ENCODE measurements at regions not wholly inside any gene's neighbourhood (a gene's known extent, or its start where the extent isn't known, plus 50 kb on each side); places are given as distances from the start of the nearest gene placed in this dataset.

DNA sequence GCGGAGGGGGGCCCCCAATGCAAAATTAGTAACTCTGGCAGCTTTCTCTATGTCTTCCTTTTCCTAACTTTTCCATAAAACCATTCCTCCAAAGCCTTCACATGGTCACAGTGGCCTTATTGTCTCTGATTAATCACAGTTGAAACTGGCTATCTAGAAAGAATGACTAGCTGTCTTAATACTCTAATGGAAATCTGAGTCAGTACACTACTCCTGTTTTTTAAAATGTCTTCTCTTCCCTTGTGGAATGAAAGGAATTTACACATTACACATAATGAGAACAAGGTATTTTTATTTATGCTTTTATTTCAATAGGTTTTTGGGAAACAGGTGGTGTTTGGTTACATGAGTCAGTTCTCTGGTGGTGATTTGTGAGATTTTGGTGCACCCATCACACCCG, 66.3 kb upstream of the PUDP start:
- Histone ChIP-seq H3K4me3 (ENCODE audit: severe bottlenecking) (no peak overlapping the region), H3K27ac (ENCODE audit: poor library complexity, severe bottlenecking) (no peak overlapping the region), H3K27me3 (ENCODE audit: insufficient read depth, poor library complexity, severe bottlenecking) (no peaks in the 10 kb centered on the region), H3K36me3 (ENCODE audit: low read depth) (no peaks in the 10 kb centered on the region), H3K9me3 (ENCODE audit: severe bottlenecking) (no peaks in the 10 kb centered on the region), H3K4me1 (ENCODE audit: insufficient read depth, poor library complexity, severe bottlenecking) (no peaks in the 10 kb centered on the region)
- no peak for DNase-seq (ENCODE audit: low spot score)
- ATAC-seq (ENCODE audit: low read depth) = no peak
- TF ChIP-seq, protein P1, sequence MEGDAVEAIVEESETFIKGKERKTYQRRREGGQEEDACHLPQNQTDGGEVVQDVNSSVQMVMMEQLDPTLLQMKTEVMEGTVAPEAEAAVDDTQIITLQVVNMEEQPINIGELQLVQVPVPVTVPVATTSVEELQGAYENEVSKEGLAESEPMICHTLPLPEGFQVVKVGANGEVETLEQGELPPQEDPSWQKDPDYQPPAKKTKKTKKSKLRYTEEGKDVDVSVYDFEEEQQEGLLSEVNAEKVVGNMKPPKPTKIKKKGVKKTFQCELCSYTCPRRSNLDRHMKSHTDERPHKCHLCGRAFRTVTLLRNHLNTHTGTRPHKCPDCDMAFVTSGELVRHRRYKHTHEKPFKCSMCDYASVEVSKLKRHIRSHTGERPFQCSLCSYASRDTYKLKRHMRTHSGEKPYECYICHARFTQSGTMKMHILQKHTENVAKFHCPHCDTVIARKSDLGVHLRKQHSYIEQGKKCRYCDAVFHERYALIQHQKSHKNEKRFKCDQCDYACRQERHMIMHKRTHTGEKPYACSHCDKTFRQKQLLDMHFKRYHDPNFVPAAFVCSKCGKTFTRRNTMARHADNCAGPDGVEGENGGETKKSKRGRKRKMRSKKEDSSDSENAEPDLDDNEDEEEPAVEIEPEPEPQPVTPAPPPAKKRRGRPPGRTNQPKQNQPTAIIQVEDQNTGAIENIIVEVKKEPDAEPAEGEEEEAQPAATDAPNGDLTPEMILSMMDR (IDR thresholded peaks at IDR 0.05; ENCODE audit: poor library complexity, severe bottlenecking) = no peak

DNA sequence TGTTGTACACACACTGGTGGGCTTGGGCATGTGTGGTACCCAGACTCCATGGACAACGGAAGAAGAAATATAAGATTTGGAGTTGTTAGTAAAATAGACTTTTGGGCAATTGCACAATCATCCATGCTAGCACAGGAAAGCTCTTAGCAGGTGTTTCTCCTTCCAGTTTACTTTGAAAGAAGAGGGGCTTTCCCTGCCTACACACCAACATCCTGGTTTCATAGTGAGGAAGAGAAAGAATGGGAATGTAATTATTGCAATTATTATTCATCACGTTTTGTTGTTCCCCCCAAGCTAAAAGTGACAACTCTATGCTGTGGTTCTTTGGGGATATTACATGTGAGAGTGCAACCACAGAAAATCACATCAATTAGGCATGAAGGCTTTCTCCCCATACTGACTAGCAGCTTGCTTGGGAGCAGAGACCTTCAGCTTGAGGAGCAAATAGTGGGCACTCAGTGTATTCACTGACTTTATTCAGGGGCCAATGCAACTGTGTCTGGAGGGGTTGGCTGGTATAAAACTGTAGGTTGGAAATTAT, 57.2 kb upstream of the PUDP start:
- Histone ChIP-seq H3K27ac (ENCODE audit: poor library complexity, severe bottlenecking) (no peak overlapping the region), H3K27me3 (ENCODE audit: insufficient read depth, poor library complexity, severe bottlenecking) (no peaks in the 10 kb centered on the region), H3K9me3 (ENCODE audit: severe bottlenecking) (no peaks in the 10 kb centered on the region), H3K4me3 (ENCODE audit: severe bottlenecking) (no peak overlapping the region), H3K4me1 (ENCODE audit: insufficient read depth, poor library complexity, severe bottlenecking) (no peaks in the 10 kb centered on the region), H3K36me3 (ENCODE audit: low read depth) (no peaks in the 10 kb centered on the region)
- TF ChIP-seq, protein P1 (IDR thresholded peaks at IDR 0.05; ENCODE audit: poor library complexity, severe bottlenecking) = no peak
- DNase-seq (ENCODE audit: low spot score) (no peak), ATAC-seq (ENCODE audit: low read depth) (no peak)

DNA sequence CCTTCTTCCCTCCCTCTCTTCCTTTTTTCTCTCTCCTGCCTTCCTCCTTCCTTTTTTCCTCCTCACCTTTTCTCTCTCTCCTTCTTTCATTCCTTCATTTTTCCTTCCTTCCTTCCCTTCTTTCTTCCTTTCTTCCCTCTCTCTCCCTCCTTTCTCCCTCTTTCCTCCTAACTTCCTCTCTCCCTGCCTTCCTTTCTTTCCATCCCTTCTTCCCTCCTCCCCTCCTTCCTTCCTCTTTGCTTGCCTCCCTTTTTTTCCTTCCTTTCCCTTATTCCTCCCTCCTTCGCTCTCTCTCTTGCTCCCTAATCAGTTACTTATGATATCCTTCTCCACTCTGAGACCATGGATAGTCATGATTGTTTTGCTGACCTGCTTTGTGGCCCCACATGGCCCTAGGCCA, 56.7 kb upstream of the PUDP start:
- no peaks in the 10 kb centered on the region for H3K4me1 ChIP-seq (ENCODE audit: insufficient read depth, poor library complexity, severe bottlenecking)
- TF ChIP-seq, protein P1 (IDR thresholded peaks at IDR 0.05; ENCODE audit: poor library complexity, severe bottlenecking) = no peak
- DNase-seq (ENCODE audit: low spot score) (no peak), ATAC-seq (ENCODE audit: low read depth) (no peak)
- H3K27me3 ChIP-seq (ENCODE audit: insufficient read depth, poor library complexity, severe bottlenecking) = no peaks in the 10 kb centered on the region
- H3K36me3 ChIP-seq (ENCODE audit: low read depth) = no peaks in the 10 kb centered on the region
- H3K27ac ChIP-seq (ENCODE audit: poor library complexity, severe bottlenecking) = no peak overlapping the region
- H3K4me3 ChIP-seq (ENCODE audit: severe bottlenecking) = no peak overlapping the region
- H3K9me3 ChIP-seq (ENCODE audit: severe bottlenecking) = no peaks in the 10 kb centered on the region

DNA sequence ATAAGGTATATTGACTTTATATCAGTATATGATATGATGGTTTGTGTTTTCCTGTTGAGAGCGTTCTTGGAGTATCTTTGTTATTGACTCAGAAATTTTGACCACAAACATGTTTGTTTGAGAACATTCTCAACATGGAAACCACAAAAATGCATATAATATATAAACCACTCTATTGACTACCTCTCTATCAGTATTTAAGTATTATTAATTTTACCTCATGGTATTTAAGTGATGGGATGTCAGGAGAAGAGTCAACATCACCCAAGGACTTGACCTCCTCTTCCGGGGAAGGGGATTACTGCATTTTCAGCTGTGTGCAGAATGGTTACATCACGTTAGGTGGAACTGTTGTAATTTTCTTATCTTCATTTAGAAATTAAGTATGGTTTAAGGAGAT, 54.3 kb upstream of the PUDP start:
- TF ChIP-seq, protein P1 (IDR thresholded peaks at IDR 0.05; ENCODE audit: poor library complexity, severe bottlenecking) = no peak
- DNase-seq (ENCODE audit: low spot score) = no peak
- no peak overlapping the region for H3K27ac ChIP-seq (ENCODE audit: poor library complexity, severe bottlenecking)
- no peaks in the 10 kb centered on the region for H3K27me3 ChIP-seq (ENCODE audit: insufficient read depth, poor library complexity, severe bottlenecking)
- H3K9me3 ChIP-seq (ENCODE audit: severe bottlenecking) = no peaks in the 10 kb centered on the region
- no peaks in the 10 kb centered on the region for H3K36me3 ChIP-seq (ENCODE audit: low read depth)
- no peak for ATAC-seq (ENCODE audit: low read depth)
- no peak overlapping the region for H3K4me3 ChIP-seq (ENCODE audit: severe bottlenecking)
- no peaks in the 10 kb centered on the region for H3K4me1 ChIP-seq (ENCODE audit: insufficient read depth, poor library complexity, severe bottlenecking)

DNA sequence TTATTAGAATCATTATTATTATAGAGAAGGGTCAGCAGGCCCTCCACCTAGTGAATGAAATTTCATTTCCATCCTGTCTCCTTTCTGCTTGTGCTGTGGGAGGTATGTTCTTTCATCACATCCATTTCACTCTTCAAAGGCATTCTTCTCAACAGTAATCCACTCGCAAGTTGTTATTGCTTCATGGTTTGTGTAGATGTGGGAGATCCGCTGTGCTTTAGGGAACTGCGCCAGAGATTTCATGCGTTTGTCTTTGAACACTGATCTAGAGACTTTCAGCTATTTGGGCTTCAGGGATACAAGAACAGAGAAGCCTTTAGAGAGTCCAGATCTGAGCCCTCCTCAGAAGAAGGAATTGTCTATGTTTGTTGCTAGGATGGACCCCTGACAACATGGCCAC, 53.5 kb upstream of the PUDP start:
- DNase-seq (ENCODE audit: low spot score) (no peak), ATAC-seq (ENCODE audit: low read depth) (no peak)
- TF ChIP-seq, protein P1 (IDR thresholded peaks at IDR 0.05; ENCODE audit: poor library complexity, severe bottlenecking) = no peak
- Histone ChIP-seq H3K4me1 (ENCODE audit: insufficient read depth, poor library complexity, severe bottlenecking) (no peaks in the 10 kb centered on the region), H3K4me3 (ENCODE audit: severe bottlenecking) (no peak overlapping the region), H3K36me3 (ENCODE audit: low read depth) (no peaks in the 10 kb centered on the region), H3K27ac (ENCODE audit: poor library complexity, severe bottlenecking) (no peak overlapping the region), H3K9me3 (ENCODE audit: severe bottlenecking) (no peaks in the 10 kb centered on the region), H3K27me3 (ENCODE audit: insufficient read depth, poor library complexity, severe bottlenecking) (no peaks in the 10 kb centered on the region)

All from RWPE2 (cell line).